Nephron (organoid): ENCODE measurements at regions not wholly inside any gene's neighbourhood (a gene's known extent, or its start where the extent isn't known, plus 50 kb on each side); places are given as distances from the start of the nearest gene placed in this dataset.

Experiments used
- H3K27ac Mint-ChIP-seq, 3 experiments: 2 replicates each; pipeline ENCODE4 v1.8.0; 2020; ENCODE audit warnings: mixed read lengths in 3 of 3, mild to moderate bottlenecking in 2 of 3, moderate library complexity in 1 of 3
- H3K27me3 Mint-ChIP-seq: 2 replicates; pipeline ENCODE4 v1.8.0; 2021; ENCODE audit warnings: low read depth, mild to moderate bottlenecking, moderate library complexity, mixed read lengths
- H3K36me3 Mint-ChIP-seq: 2 replicates; pipeline ENCODE4 v1.8.0; 2020; ENCODE audit warnings: low read depth, mixed read lengths
- H3K4me1 Mint-ChIP-seq: 2 replicates; pipeline ENCODE4 v1.8.0; 2020; ENCODE audit warnings: mixed read lengths
- H3K4me3 Mint-ChIP-seq, 3 experiments: 2 replicates each; pipeline ENCODE4 v1.8.0; 2020; ENCODE audit warnings: mild to moderate bottlenecking in 3 of 3, mixed read lengths in 3 of 3, moderate library complexity in 2 of 3
- H3K9me3 Mint-ChIP-seq: 2 replicates; pipeline ENCODE4 v1.8.0; 2020; ENCODE audit warnings: mixed read lengths
- TF ChIP-seq, protein P1 (sequence below), 3 experiments: fragments of 200-600 bp; sonication (generic); IDR thresholded peaks; one replicate each; pipeline ENCODE4 v1.5.0; 2021; ENCODE audit warnings: antibody characterized with exemption in 3 of 3; ENCODE audit not compliant: unreplicated experiment in 3 of 3

DNA sequence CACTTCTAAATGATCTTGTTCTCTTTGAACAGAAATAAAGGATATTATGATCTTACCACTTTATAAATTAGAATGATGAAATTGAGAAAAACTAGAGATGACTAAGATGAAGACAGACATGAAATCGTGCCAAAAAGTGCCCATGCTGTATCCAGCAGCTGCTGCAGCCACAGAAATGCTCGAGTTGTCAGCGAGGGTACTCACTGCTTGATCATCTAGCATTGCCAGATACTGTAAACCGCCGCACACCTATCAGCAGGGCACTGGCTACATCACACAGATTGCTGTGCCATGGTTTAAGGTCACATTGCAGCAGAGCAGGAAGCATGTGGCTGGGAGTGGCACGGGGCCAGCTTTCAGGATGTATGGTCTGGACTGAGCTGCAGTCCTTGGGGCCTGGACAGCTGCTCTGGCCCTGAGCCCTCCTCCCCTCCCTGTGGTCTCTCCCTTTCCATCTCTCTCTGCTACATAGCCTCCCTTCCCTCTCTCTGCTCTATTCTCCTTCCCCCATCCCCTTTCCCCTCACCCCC is 51.0 kb upstream of the SEPTIN5 start:
- no peaks in the 10 kb centered on the region for H3K36me3 Mint-ChIP-seq
- peaks cover 16% of the 10 kb centered on the region for H3K27me3 Mint-ChIP-seq

DNA sequence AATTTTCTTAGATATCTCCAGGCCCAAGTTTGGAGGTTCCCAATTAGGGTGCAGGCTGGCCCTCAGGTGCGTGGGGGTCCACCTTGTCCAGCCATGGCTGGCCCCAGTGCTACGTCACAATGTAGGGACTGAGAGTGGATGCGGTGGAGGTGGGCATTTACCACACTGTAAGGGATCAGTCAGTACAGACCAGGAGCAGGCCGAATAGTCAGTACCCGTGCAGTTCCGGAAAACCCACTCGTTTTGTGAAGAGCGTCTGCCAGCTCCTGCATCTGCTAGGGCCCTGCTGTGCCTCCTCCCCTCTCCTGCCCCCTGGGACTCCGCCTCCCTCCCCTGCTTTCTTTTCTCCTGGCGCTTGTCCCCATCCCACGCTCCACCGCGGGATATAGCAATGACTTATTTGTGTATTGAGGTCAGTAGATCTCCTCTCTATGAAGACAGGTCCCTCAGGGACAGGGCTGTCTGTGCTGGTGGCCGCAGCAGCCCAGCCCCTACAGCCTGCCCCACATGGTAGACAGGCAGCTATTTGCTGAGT is 50.4 kb upstream of the SEPTIN5 start:
- H3K27ac Mint-ChIP-seq: peak overlapping the region; percentile 53 to 86 (median 61)
- H3K9me3 Mint-ChIP-seq: no peaks in the 10 kb centered on the region
- peaks cover 16% of the 10 kb centered on the region for H3K27me3 Mint-ChIP-seq
- H3K4me1 Mint-ChIP-seq: peaks cover 52% of the 10 kb centered on the region
- TF ChIP-seq, protein P1, sequence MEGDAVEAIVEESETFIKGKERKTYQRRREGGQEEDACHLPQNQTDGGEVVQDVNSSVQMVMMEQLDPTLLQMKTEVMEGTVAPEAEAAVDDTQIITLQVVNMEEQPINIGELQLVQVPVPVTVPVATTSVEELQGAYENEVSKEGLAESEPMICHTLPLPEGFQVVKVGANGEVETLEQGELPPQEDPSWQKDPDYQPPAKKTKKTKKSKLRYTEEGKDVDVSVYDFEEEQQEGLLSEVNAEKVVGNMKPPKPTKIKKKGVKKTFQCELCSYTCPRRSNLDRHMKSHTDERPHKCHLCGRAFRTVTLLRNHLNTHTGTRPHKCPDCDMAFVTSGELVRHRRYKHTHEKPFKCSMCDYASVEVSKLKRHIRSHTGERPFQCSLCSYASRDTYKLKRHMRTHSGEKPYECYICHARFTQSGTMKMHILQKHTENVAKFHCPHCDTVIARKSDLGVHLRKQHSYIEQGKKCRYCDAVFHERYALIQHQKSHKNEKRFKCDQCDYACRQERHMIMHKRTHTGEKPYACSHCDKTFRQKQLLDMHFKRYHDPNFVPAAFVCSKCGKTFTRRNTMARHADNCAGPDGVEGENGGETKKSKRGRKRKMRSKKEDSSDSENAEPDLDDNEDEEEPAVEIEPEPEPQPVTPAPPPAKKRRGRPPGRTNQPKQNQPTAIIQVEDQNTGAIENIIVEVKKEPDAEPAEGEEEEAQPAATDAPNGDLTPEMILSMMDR (IDR thresholded peaks at IDR 0.05; ENCODE audit: unreplicated experiment in 3 of 3): no peak
- no peaks in the 10 kb centered on the region for H3K36me3 Mint-ChIP-seq
- H3K4me3 Mint-ChIP-seq: peak overlapping the region; percentile 28 to 50 (median 29)

More for the DNA sequence above, 51.0 kb upstream of the SEPTIN5 start:
- peak overlapping the region; percentile 53 to 86 (median 61) for H3K27ac Mint-ChIP-seq
- no peaks in the 10 kb centered on the region for H3K9me3 Mint-ChIP-seq
- H3K4me1 Mint-ChIP-seq: peaks cover 48% of the 10 kb centered on the region
- TF ChIP-seq, protein P1 (IDR thresholded peaks at IDR 0.05; ENCODE audit: unreplicated experiment in 3 of 3): no peak
- peak overlapping the region in 2 of 3 experiments; percentile 13 to 50 for H3K4me3 Mint-ChIP-seq

DNA sequence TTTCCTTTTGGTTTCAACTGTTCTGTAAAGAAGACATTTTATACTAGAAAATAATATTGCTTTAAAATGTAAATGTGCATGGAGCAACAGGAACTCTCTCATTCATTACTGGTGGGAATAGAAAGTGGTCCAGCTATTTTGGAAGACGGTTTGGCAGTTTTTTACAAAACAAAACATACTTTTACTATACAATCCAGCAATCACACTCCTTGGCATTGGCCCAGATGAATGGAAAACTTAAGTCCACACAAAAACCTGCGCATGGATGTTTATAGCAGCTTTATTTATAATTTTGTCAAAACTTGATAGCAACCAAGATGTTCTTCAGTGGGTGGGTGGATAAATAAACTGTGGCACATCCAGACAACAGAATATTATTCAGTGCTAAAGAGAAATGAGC is 49.9 kb upstream of the SEPTIN5 start:
- H3K4me1 Mint-ChIP-seq: peaks cover 52% of the 10 kb centered on the region
- H3K27ac Mint-ChIP-seq: peak overlapping the region; percentile 53 to 86 (median 61)
- TF ChIP-seq, protein P1 (IDR thresholded peaks at IDR 0.05; ENCODE audit: unreplicated experiment in 3 of 3): no peak

More for the DNA sequence above, 49.9 kb upstream of the SEPTIN5 start:
- Mint-ChIP-seq H3K9me3 (no peaks in the 10 kb centered on the region), H3K36me3 (no peaks in the 10 kb centered on the region), H3K4me3 (peak overlapping the region in 2 of 3 experiments; percentile 28 to 48), H3K27me3 (peaks cover 16% of the 10 kb centered on the region)
